Activated B cell treated with CpG ODN at 0.5 μM for 24 hours (primary cell): ENCODE measurements at regions not wholly inside any gene's neighbourhood (a gene's known extent, or its start where the extent isn't known, plus 50 kb on each side); places are given as distances from the start of the nearest gene placed in this dataset.

ENCODE experiments used
- ATAC-seq: fragments of 200-7000 bp; cut with Tn5 transposase; one replicate; pipeline ENCODE4 v1.10.0; 2021; ENCODE audit warnings: low read depth, mild to moderate bottlenecking, moderate library complexity
- CTCF ChIA-PET: fragments of 350-600 bp; sonication (Branson Sonifier 250); formaldehyde crosslinking; loops from one replicate; lab custom pipeline; 2021; ENCODE audit warnings: antibody characterized with exemption; lab: Charles Lee
- POLR2A ChIA-PET: fragments of 350-600 bp; sonication (Branson Sonifier 250); formaldehyde crosslinking; loops from one replicate; lab custom pipeline; 2021; ENCODE audit warnings: antibody characterized with exemption; lab: Charles Lee
- DNase-seq: peaks from one replicate; pipeline ENCODE4 v3.0.0; 2022
- H3K27ac Mint-ChIP-seq: one replicate; pipeline ENCODE4 v1.8.0; 2020; ENCODE audit warnings: mixed read lengths
- H3K27me3 Mint-ChIP-seq: one replicate; pipeline ENCODE4 v1.8.0; 2021; ENCODE audit warnings: mixed read lengths
- H3K36me3 Mint-ChIP-seq: one replicate; pipeline ENCODE4 v1.8.0; 2021; ENCODE audit warnings: low read depth, mixed read lengths
- H3K4me1 Mint-ChIP-seq: one replicate; pipeline ENCODE4 v1.8.0; 2021; ENCODE audit warnings: mixed read lengths
- H3K4me3 Mint-ChIP-seq: one replicate; pipeline ENCODE4 v1.8.0; 2020; ENCODE audit warnings: mild to moderate bottlenecking, mixed read lengths
- H3K9me3 Mint-ChIP-seq: one replicate; pipeline ENCODE4 v1.8.0; 2020; ENCODE audit warnings: mixed read lengths
- intact Hi-C: fragments of 100-400 bp; cut with micrococcal nuclease; formaldehyde crosslinking; loops from one replicate; pipeline ENCODE4 v1.15.1; 2024
- TF ChIP-seq, protein P1 (sequence below): fragments of 200-600 bp; IDR thresholded peaks from one replicate; pipeline ENCODE4 v1.8.0; 2022; ENCODE audit warnings: antibody characterized with exemption, mild to moderate bottlenecking

DNA sequence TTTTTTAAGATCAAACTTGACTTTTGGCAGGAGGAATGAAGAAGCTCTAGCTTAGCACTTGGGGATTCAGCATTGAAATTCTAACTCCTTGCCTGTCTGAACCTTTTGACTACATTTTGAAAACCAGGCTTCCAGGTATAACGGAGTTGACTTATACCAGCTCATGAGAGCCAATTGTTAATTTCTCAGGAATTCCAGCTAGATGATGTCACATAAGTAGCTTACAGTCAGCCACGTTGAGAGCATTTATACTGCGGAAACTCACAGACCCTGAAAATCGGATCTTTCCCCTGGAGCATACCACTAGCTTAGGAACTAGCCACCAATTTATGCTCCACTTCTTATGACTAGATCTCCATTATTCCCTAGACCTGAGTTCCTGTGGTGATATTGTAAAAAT lies 321.4 kb upstream of the DPH6 start:
- Mint-ChIP-seq H3K4me3 (no peak overlapping the region), H3K27ac (no peak overlapping the region), H3K9me3 (no peaks in the 10 kb centered on the region), H3K36me3 (no peaks in the 10 kb centered on the region), H3K27me3 (no peaks in the 10 kb centered on the region), H3K4me1 (no peaks in the 10 kb centered on the region)
- TF ChIP-seq, protein P1, sequence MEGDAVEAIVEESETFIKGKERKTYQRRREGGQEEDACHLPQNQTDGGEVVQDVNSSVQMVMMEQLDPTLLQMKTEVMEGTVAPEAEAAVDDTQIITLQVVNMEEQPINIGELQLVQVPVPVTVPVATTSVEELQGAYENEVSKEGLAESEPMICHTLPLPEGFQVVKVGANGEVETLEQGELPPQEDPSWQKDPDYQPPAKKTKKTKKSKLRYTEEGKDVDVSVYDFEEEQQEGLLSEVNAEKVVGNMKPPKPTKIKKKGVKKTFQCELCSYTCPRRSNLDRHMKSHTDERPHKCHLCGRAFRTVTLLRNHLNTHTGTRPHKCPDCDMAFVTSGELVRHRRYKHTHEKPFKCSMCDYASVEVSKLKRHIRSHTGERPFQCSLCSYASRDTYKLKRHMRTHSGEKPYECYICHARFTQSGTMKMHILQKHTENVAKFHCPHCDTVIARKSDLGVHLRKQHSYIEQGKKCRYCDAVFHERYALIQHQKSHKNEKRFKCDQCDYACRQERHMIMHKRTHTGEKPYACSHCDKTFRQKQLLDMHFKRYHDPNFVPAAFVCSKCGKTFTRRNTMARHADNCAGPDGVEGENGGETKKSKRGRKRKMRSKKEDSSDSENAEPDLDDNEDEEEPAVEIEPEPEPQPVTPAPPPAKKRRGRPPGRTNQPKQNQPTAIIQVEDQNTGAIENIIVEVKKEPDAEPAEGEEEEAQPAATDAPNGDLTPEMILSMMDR = no peak
- ChIA-PET POLR2A (no interaction called here), CTCF (no interaction called here)
- ATAC-seq (no peak), DNase-seq (no peak)
- intact Hi-C loops = no loop called here

DNA sequence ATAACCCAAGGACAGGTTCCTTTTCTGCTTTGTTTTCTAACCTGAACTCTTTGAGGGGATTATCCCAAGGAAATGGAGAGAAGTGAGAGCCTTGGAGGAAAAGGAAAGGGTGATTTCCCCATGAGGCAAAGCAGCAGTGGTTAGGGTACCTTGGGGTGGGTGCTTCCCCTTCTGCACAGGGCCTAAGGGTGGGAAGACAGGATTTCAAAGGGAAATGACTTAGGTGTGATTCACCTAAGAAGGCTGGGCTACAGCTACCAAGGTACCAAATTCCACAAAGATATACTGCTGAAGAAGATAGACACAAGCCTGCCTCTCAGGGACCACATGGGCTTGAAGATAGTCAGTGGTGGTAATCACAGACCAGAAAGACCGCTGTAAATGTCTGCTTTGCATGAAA lies 325.3 kb upstream of the DPH6 start:
- Mint-ChIP-seq H3K4me3 (no peak overlapping the region), H3K4me1 (no peaks in the 10 kb centered on the region), H3K27me3 (no peaks in the 10 kb centered on the region), H3K27ac (no peak overlapping the region), H3K9me3 (no peaks in the 10 kb centered on the region), H3K36me3 (no peaks in the 10 kb centered on the region)
- TF ChIP-seq, protein P1 = no peak
- no peak for ATAC-seq
- intact Hi-C loops = no loop called here
- ChIA-PET POLR2A (no interaction called here), CTCF (no interaction called here)
- no peak for DNase-seq

DNA sequence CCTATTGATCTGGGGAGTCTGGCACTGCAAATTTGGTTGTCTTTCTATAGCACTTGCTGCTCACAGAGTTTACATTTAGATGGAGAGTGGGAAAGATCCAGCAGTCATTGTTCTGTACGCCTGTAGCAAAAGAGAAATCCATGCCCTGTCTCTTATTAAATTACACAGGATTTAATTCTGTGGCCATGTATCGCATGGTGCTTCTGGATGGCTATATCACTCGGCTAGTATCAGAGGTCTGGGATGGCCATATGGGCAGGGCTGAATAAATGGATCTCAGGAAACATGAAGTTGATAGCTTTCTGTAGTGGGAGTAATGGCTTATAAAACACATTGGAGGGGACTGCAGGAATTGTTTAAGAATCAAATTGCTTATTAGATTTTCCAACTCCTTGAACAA lies 325.8 kb upstream of the DPH6 start:
- Mint-ChIP-seq H3K4me3 (no peak overlapping the region), H3K36me3 (no peaks in the 10 kb centered on the region), H3K9me3 (no peaks in the 10 kb centered on the region), H3K27ac (no peak overlapping the region), H3K27me3 (no peaks in the 10 kb centered on the region), H3K4me1 (no peaks in the 10 kb centered on the region)
- DNase-seq (no peak), ATAC-seq (no peak)
- ChIA-PET CTCF (no interaction called here), POLR2A (no interaction called here)
- TF ChIP-seq, protein P1 = no peak
- intact Hi-C loops = no loop called here

DNA sequence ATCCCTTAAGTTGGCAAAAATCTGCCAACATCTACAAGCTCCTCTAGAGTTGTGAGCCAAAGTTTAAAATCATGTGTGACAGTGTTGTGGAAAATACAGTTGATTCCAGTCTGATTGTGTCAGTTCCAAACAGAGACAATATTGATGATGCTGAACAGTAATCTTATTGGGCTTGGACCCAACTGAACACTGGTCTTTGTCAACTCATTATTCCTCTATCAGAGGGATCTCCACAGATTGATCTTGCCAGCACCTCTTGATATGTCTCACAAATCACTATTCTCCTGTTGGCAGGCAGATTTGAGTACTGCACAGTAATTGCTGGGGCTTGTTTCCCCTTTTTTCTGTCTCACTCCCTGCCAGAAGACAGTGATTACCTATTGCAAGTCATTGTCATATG lies 326.6 kb upstream of the DPH6 start:
- Mint-ChIP-seq H3K27me3 (no peaks in the 10 kb centered on the region), H3K4me1 (no peaks in the 10 kb centered on the region), H3K27ac (no peak overlapping the region), H3K9me3 (no peaks in the 10 kb centered on the region), H3K36me3 (no peaks in the 10 kb centered on the region), H3K4me3 (no peak overlapping the region)
- ATAC-seq (no peak), DNase-seq (no peak)
- ChIA-PET POLR2A (no interaction called here), CTCF (no interaction called here)
- TF ChIP-seq, protein P1 = no peak
- intact Hi-C loops = no loop called here

DNA sequence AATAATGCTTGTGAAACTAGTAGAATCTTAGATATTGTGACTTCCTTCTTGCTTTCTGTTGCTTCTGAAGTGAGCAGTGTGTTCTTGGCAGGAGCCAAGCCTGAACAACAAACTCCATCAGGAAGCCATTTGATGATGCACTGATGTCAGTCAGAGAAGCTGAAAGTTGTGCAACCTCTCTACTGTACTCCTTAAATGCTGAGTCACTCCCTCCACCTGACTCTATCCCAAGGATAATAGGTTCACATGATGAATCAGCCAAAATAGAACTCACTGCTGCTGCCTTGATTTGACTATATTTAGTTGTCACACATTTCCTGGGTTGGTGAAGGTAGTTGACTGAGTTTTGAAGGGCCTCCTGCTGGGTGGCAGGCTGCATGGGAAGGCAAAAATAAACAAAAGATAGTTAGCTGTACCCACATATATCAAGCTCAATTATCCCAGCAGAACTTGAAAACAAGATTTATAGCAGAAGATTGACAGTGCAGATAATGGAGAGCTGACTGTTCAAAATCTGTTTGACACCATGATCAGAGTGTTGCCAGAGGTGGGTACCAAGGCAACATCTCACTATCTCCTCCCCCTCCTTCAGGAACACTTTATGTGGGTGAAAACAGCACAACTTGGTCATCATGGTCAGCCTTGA lies 328.4 kb upstream of the DPH6 start:
- Mint-ChIP-seq H3K9me3 (peaks cover 4% of the 10 kb centered on the region), H3K4me1 (no peaks in the 10 kb centered on the region), H3K27ac (no peak overlapping the region), H3K27me3 (no peaks in the 10 kb centered on the region), H3K36me3 (no peaks in the 10 kb centered on the region), H3K4me3 (no peak overlapping the region)
- no peak for DNase-seq
- CTCF ChIA-PET = no interaction called here
- TF ChIP-seq, protein P1 = no peak
- no peak for ATAC-seq
- POLR2A ChIA-PET = no interaction called here
- intact Hi-C loops = no loop called here
